Endodermal cell (in vitro differentiated cells): ENCODE measurements at regions not wholly inside any gene's neighbourhood (a gene's known extent, or its start where the extent isn't known, plus 50 kb on each side); places are given as distances from the start of the nearest gene placed in this dataset.

ENCODE experiments used
- DNase-seq: peaks from one replicate; pipeline ENCODE4 v3.0.0-alpha.2; 2017
- H3K27ac ChIP-seq: 2 replicates; pipeline ENCODE4 v1.5.1; 2013; ENCODE audit warnings: mild to moderate bottlenecking, low read depth, low read length, moderate library complexity
- H3K27me3 ChIP-seq: 2 replicates; pipeline ENCODE4 v1.6.1; 2013; ENCODE audit warnings: mild to moderate bottlenecking, low read length, moderate library complexity; ENCODE audit not compliant: insufficient read depth, control insufficient read depth, poor library complexity, severe bottlenecking
- H3K36me3 ChIP-seq: 2 replicates; pipeline ENCODE4 v1.7.0; 2013; ENCODE audit warnings: mild to moderate bottlenecking, low read length, moderate library complexity; ENCODE audit not compliant: control insufficient read depth, insufficient read depth
- H3K4me1 ChIP-seq: one replicate; pipeline ENCODE4 v1.7.0; 2013; ENCODE audit warnings: low read length; ENCODE audit not compliant: control insufficient read depth, insufficient read depth
- H3K4me3 ChIP-seq: 2 replicates; pipeline ENCODE4 v1.5.1; 2013; ENCODE audit warnings: mild to moderate bottlenecking, low read length, moderate library complexity
- H3K9ac ChIP-seq: 2 replicates; pipeline ENCODE4 v1.6.1; 2013; ENCODE audit warnings: mild to moderate bottlenecking, low read length, moderate library complexity; ENCODE audit not compliant: poor library complexity, severe bottlenecking; ENCODE audit errors: extremely low read depth
- H3K9me3 ChIP-seq: 2 replicates; pipeline ENCODE4 v1.6.1; 2013; ENCODE audit warnings: mild to moderate bottlenecking, low read length, moderate library complexity; ENCODE audit not compliant: control insufficient read depth
- H3K27ac Mint-ChIP-seq: 2 replicates; pipeline ENCODE4 v1.8.0; 2020; ENCODE audit warnings: mixed read lengths
- H3K27me3 Mint-ChIP-seq: 2 replicates; pipeline ENCODE4 v1.8.0; 2021; ENCODE audit warnings: mild to moderate bottlenecking, mixed read lengths; ENCODE audit not compliant: insufficient read depth
- H3K36me3 Mint-ChIP-seq: 2 replicates; pipeline ENCODE4 v1.8.0; 2020; ENCODE audit warnings: low read depth, mixed read lengths
- H3K4me1 Mint-ChIP-seq: 2 replicates; pipeline ENCODE4 v1.8.0; 2020; ENCODE audit warnings: mixed read lengths
- H3K4me3 Mint-ChIP-seq: 2 replicates; pipeline ENCODE4 v1.8.0; 2020; ENCODE audit warnings: mild to moderate bottlenecking, moderate library complexity, mixed read lengths
- H3K9me3 Mint-ChIP-seq: 2 replicates; pipeline ENCODE4 v1.8.0; 2020; ENCODE audit warnings: mild to moderate bottlenecking, mixed read lengths
- WGBS, 2 experiments: methylation state at CpG; one replicate each; pipeline versions ENCODE4 v1.1.5 to v1.1.7; 2013; ENCODE audit warnings: missing lambda C conversion rate in 2 of 2, mixed read lengths in 1 of 2; ENCODE audit not compliant: insufficient coverage in 1 of 2, insufficient read length in 1 of 2; 5-methylcytosine and 5-hydroxymethylcytosine counted together
- TF ChIP-seq, protein P1 (sequence below): fragments of 200-600 bp; sonication (generic); conservative IDR thresholded peaks from 2 replicates; pipeline ENCODE4 v1.5.0; 2021; ENCODE audit warnings: antibody characterized with exemption, mild to moderate bottlenecking

DNA sequence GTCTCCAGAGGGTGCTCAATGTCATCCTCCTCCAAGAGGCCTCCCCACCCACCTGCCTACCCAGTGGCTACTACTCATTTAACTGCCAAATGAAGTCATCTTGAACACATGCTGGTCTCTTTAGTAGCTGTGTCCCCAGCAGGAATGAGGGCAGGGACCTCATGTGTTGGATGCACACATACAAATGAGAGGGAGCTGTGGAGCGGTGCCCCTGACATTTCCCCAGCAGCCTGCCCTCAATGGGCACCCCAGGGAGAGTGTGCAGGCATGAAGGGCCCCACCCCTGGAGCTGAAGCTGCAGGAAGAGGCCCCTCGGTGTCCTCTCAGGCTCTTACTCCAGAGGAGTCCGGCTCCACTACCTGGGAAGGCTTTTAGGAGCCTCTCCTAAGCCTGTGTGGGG lies 1322.7 kb downstream of the UQCRFS1 start:
- H3K9me3 Mint-ChIP-seq: peaks cover 95% of the 10 kb centered on the region
- peaks cover 4% of the 10 kb centered on the region for H3K9me3 ChIP-seq

DNA sequence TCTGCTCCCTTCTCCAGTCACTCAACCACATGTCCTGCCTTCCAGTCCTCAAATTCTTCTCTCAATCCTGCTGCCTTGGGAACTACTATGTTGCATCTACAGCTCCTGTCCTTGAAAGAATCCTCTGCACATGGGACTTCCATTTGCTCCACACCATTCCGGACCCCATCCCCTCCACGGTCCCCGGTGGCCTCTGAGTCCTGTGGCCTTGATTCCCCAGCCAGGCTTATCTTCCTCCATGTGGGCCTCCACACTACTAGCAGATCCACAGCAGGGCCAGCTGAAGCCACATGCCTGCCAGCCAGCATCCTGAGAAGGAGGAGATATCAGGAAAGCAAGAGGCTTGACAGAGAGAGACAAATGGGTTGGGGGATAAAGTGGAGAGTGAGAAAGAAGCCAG lies 1323.8 kb downstream of the UQCRFS1 start:
- no peaks in the 10 kb centered on the region for H3K27me3 ChIP-seq
- Mint-ChIP-seq H3K36me3 (peaks cover 4% of the 10 kb centered on the region), H3K4me3 (no peak overlapping the region), H3K9me3 (peaks cover 94% of the 10 kb centered on the region), H3K27ac (no peak overlapping the region), H3K27me3 (no peaks in the 10 kb centered on the region), H3K4me1 (no peaks in the 10 kb centered on the region)
- no peak overlapping the region for H3K4me3 ChIP-seq
- no peaks in the 10 kb centered on the region for H3K36me3 ChIP-seq
- H3K9ac ChIP-seq: no peak overlapping the region
- DNase-seq: no peak
- H3K9me3 ChIP-seq: peaks cover 4% of the 10 kb centered on the region
- no peaks in the 10 kb centered on the region for H3K4me1 ChIP-seq
- TF ChIP-seq, protein P1, sequence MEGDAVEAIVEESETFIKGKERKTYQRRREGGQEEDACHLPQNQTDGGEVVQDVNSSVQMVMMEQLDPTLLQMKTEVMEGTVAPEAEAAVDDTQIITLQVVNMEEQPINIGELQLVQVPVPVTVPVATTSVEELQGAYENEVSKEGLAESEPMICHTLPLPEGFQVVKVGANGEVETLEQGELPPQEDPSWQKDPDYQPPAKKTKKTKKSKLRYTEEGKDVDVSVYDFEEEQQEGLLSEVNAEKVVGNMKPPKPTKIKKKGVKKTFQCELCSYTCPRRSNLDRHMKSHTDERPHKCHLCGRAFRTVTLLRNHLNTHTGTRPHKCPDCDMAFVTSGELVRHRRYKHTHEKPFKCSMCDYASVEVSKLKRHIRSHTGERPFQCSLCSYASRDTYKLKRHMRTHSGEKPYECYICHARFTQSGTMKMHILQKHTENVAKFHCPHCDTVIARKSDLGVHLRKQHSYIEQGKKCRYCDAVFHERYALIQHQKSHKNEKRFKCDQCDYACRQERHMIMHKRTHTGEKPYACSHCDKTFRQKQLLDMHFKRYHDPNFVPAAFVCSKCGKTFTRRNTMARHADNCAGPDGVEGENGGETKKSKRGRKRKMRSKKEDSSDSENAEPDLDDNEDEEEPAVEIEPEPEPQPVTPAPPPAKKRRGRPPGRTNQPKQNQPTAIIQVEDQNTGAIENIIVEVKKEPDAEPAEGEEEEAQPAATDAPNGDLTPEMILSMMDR: no peak
- WGBS, 2 experiments: 92% methylated on average over 3 of the region's 3 CpGs; no CpG with 5 or more reads in 1 of the 2 experiments
- H3K27ac ChIP-seq: no peak overlapping the region

More for the DNA sequence above, 1322.7 kb downstream of the UQCRFS1 start:
- Histone ChIP-seq H3K36me3 (no peaks in the 10 kb centered on the region), H3K9ac (no peak overlapping the region), H3K27ac (no peak overlapping the region), H3K4me1 (no peaks in the 10 kb centered on the region), H3K27me3 (no peaks in the 10 kb centered on the region), H3K4me3 (no peak overlapping the region)
- H3K4me1 Mint-ChIP-seq: no peaks in the 10 kb centered on the region
- H3K36me3 Mint-ChIP-seq: peaks cover 4% of the 10 kb centered on the region
- no peak overlapping the region for H3K4me3 Mint-ChIP-seq
- H3K27ac Mint-ChIP-seq: no peak overlapping the region
- H3K27me3 Mint-ChIP-seq: no peaks in the 10 kb centered on the region
- no peak for DNase-seq
- 75 to 100% methylated on average over 2 to 3 of the region's 3 CpGs for WGBS, 2 experiments
- TF ChIP-seq, protein P1: no peak

DNA sequence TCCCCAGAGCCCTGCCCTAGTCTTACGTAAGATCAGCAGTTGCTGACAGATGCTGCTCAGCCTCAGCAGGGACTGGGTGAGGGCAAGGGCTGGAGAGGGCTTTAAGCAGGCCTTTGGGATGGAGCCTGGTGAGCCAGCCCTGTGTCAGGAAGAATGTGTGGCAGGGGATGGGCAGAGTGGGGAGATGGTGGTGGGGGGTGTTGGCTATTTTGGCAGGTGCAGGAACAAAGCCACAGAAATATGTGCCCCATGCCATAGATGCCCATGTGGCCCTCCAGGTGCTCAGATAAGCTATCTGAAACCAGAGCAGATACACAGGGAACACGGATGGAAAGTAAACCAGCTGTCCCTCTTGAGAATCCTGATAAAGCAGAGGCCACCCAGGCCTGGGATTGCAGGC lies 1325.0 kb downstream of the UQCRFS1 start:
- Histone ChIP-seq H3K27ac (no peak overlapping the region), H3K9ac (no peak overlapping the region), H3K4me3 (no peak overlapping the region), H3K9me3 (peaks cover 8% of the 10 kb centered on the region), H3K4me1 (no peaks in the 10 kb centered on the region), H3K36me3 (no peaks in the 10 kb centered on the region), H3K27me3 (no peaks in the 10 kb centered on the region)
- no peak overlapping the region for H3K27ac Mint-ChIP-seq
- H3K9me3 Mint-ChIP-seq: peaks cover 94% of the 10 kb centered on the region
- WGBS, 2 experiments: 60 to 67% methylated on average over 1 to 2 of the region's 2 CpGs
- no peaks in the 10 kb centered on the region for H3K4me1 Mint-ChIP-seq
- no peak for DNase-seq
- H3K27me3 Mint-ChIP-seq: no peaks in the 10 kb centered on the region
- TF ChIP-seq, protein P1: no peak
- peaks cover 1% of the 10 kb centered on the region for H3K36me3 Mint-ChIP-seq
- H3K4me3 Mint-ChIP-seq: no peak overlapping the region
